ENCODE measurements at regions not wholly inside any gene's neighbourhood (a gene's known extent, or its start where the extent isn't known, plus 50 kb on each side); places are given as distances from the start of the nearest gene placed in this dataset.

DNA sequence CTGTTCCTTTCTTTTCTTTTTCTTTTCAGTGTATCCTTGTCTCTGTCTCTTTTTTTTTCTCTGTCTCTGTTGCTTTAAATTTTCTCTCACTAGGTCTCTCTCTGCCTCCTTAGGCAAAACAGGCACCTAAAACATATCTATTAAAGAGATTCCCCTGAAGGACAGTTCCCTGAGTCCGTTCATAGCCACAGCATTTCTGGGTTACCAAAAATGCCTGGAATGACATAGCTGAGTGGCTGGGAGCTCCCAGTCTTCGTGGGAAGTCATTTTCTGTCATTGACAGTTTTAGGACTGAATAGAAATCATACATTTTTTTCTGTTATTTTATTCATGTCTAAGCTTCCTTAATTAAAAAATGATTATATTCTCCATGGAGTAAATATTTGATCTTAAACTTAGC lies 323.8 kb upstream of the AZI2 start:
- in situ Hi-C loops (cut with MboI): no loop called here
- WGBS (ENCODE audit: insufficient coverage, insufficient replicate concordance, low lambda C conversion rate, missing lambda C conversion rate): 2% methylated on average over 2 of the region's 2 CpGs
- TF ChIP-seq PML (IDR thresholded peaks at IDR 0.05; ENCODE audit: low read length): no peak
- no peak for TF ChIP-seq NFXL1 (IDR thresholded peaks at IDR 0.05; ENCODE audit: borderline replicate concordance)
- no peak for TF ChIP-seq RCOR1 (conservative IDR thresholded peaks at IDR 0.05; ENCODE audit: low read depth, low read length)
- no peak for TF ChIP-seq POLR2A (IDR thresholded peaks at IDR 0.05; ENCODE audit: low read depth, low read length)
- TF ChIP-seq, protein P1, sequence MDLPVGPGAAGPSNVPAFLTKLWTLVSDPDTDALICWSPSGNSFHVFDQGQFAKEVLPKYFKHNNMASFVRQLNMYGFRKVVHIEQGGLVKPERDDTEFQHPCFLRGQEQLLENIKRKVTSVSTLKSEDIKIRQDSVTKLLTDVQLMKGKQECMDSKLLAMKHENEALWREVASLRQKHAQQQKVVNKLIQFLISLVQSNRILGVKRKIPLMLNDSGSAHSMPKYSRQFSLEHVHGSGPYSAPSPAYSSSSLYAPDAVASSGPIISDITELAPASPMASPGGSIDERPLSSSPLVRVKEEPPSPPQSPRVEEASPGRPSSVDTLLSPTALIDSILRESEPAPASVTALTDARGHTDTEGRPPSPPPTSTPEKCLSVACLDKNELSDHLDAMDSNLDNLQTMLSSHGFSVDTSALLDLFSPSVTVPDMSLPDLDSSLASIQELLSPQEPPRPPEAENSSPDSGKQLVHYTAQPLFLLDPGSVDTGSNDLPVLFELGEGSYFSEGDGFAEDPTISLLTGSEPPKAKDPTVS (IDR thresholded peaks at IDR 0.05; ENCODE audit: low read depth, low read length): no peak
- TF ChIP-seq, protein P2, sequence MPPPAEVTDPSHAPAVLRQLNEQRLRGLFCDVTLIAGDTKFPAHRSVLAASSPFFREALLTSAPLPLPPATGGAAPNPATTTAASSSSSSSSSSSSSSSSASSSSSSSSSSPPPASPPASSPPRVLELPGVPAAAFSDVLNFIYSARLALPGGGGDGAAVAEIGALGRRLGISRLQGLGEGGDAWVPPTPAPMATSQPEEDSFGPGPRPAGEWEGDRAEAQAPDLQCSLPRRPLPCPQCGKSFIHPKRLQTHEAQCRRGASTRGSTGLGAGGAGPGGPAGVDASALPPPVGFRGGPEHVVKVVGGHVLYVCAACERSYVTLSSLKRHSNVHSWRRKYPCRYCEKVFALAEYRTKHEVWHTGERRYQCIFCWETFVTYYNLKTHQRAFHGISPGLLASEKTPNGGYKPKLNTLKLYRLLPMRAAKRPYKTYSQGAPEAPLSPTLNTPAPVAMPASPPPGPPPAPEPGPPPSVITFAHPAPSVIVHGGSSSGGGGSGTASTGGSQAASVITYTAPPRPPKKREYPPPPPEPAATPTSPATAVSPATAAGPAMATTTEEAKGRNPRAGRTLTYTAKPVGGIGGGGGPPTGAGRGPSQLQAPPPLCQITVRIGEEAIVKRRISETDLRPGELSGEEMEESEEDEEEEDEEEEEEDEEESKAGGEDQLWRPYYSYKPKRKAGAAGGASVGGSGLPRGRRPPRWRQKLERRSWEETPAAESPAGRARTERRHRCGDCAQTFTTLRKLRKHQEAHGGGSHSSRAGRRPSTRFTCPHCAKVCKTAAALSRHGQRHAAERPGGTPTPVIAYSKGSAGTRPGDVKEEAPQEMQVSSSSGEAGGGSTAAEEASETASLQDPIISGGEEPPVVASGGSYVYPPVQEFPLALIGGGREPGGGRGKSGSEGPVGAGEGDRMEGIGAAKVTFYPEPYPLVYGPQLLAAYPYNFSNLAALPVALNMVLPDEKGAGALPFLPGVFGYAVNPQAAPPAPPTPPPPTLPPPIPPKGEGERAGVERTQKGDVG (CRISPR knock-in tag; IDR thresholded peaks at IDR 0.05): no peak
- TF ChIP-seq HCFC1 (IDR thresholded peaks at IDR 0.05; ENCODE audit: low read length): no peak
- TF ChIP-seq, protein P3, sequence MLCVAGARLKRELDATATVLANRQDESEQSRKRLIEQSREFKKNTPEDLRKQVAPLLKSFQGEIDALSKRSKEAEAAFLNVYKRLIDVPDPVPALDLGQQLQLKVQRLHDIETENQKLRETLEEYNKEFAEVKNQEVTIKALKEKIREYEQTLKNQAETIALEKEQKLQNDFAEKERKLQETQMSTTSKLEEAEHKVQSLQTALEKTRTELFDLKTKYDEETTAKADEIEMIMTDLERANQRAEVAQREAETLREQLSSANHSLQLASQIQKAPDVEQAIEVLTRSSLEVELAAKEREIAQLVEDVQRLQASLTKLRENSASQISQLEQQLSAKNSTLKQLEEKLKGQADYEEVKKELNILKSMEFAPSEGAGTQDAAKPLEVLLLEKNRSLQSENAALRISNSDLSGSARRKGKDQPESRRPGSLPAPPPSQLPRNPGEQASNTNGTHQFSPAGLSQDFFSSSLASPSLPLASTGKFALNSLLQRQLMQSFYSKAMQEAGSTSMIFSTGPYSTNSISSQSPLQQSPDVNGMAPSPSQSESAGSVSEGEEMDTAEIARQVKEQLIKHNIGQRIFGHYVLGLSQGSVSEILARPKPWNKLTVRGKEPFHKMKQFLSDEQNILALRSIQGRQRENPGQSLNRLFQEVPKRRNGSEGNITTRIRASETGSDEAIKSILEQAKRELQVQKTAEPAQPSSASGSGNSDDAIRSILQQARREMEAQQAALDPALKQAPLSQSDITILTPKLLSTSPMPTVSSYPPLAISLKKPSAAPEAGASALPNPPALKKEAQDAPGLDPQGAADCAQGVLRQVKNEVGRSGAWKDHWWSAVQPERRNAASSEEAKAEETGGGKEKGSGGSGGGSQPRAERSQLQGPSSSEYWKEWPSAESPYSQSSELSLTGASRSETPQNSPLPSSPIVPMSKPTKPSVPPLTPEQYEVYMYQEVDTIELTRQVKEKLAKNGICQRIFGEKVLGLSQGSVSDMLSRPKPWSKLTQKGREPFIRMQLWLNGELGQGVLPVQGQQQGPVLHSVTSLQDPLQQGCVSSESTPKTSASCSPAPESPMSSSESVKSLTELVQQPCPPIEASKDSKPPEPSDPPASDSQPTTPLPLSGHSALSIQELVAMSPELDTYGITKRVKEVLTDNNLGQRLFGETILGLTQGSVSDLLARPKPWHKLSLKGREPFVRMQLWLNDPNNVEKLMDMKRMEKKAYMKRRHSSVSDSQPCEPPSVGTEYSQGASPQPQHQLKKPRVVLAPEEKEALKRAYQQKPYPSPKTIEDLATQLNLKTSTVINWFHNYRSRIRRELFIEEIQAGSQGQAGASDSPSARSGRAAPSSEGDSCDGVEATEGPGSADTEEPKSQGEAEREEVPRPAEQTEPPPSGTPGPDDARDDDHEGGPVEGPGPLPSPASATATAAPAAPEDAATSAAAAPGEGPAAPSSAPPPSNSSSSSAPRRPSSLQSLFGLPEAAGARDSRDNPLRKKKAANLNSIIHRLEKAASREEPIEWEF (IDR thresholded peaks at IDR 0.05; ENCODE audit: insufficient replicate concordance, low read depth, low read length): no peak
- TF ChIP-seq, protein P4, sequence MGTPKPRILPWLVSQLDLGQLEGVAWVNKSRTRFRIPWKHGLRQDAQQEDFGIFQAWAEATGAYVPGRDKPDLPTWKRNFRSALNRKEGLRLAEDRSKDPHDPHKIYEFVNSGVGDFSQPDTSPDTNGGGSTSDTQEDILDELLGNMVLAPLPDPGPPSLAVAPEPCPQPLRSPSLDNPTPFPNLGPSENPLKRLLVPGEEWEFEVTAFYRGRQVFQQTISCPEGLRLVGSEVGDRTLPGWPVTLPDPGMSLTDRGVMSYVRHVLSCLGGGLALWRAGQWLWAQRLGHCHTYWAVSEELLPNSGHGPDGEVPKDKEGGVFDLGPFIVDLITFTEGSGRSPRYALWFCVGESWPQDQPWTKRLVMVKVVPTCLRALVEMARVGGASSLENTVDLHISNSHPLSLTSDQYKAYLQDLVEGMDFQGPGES (IDR thresholded peaks at IDR 0.05): no peak
- TF ChIP-seq EED (IDR thresholded peaks at IDR 0.05; ENCODE audit: low read depth): no peak
- TF ChIP-seq BRCA1 (IDR thresholded peaks at IDR 0.05; ENCODE audit: low read depth, low read length): no peak
- TF ChIP-seq PAX5 (IDR thresholded peaks at IDR 0.05; ENCODE audit: borderline replicate concordance, low read depth, low read length): no peak
- TF ChIP-seq TAF1 (IDR thresholded peaks at IDR 0.05; ENCODE audit: borderline replicate concordance, low read depth, low read length): no peak
- no peak for TF ChIP-seq CREM (IDR thresholded peaks at IDR 0.05; ENCODE audit: low read depth)
- no peak for TF ChIP-seq MYB (IDR thresholded peaks at IDR 0.05; ENCODE audit: borderline replicate concordance, low read depth, low read length)
- no peak for TF ChIP-seq SMAD1 (IDR thresholded peaks at IDR 0.05; ENCODE audit: low read depth, partially characterized antibody)

More for the DNA sequence above, 323.8 kb upstream of the AZI2 start:
- H3K9ac ChIP-seq (ENCODE audit: control insufficient read depth, insufficient read depth, low read length): no peak overlapping the region
- no peak overlapping the region for H3K4me3 ChIP-seq
- no peaks in the 10 kb centered on the region for H3K27me3 ChIP-seq (replicated peaks in 1 of 2; ENCODE audit: control insufficient read depth in 2 of 2, insufficient read depth in 2 of 2, low read length in 1 of 2)
- H4K20me1 ChIP-seq (ENCODE audit: control insufficient read depth, insufficient read depth): no peaks in the 10 kb centered on the region
- no peak for FAIRE-seq
- no peak overlapping the region for H3K4me2 ChIP-seq (ENCODE audit: control insufficient read depth, insufficient read depth)
- BruUV-seq (replicated peaks): no TSS peak
- no peaks in the 10 kb centered on the region for H3K79me2 ChIP-seq (ENCODE audit: control insufficient read depth, insufficient read depth, low read length)
- H3K36me3 ChIP-seq (ENCODE audit: control insufficient read depth in 2 of 2, insufficient read depth in 2 of 2, low read length in 1 of 2): no peaks in the 10 kb centered on the region
- intact Hi-C loops (cut with micrococcal nuclease; ENCODE audit: unreplicated experiment): no loop called here
- ChIA-PET RAD21 (ENCODE audit: unreplicated experiment) (no interaction called here), SMC1A (ENCODE audit: uncharacterized antibody, unreplicated experiment) (no interaction called here), CTCF (no interaction called here), POLR2A (no interaction called here)
- H3K9me3 ChIP-seq (replicated peaks; ENCODE audit: control insufficient read depth, insufficient read depth, low read length): no peaks in the 10 kb centered on the region; the same call in 2 of the 3 replicates
- no peak for DNase-seq (ENCODE audit: low read depth, low spot score)
- H2AFZ ChIP-seq (ENCODE audit: control insufficient read depth, low read depth, low read length): no peak overlapping the region
- ATAC-seq: no peak
- peaks cover 6% of the 10 kb centered on the region; the same call in 1 of the 2 replicates for H3K4me1 ChIP-seq (ENCODE audit: control insufficient read depth, insufficient read depth, low read length)
- H3K27ac ChIP-seq (ENCODE audit: control insufficient read depth, insufficient read depth): no peak overlapping the region

Data from GM12878 (cell line).